ENCODE measurements at regions not wholly inside any gene's neighbourhood (a gene's known extent, or its start where the extent isn't known, plus 50 kb on each side); places are given as distances from the start of the nearest gene placed in this dataset.

GRCh38 chr5:117833691-117834090 is 1154.7 kb downstream of the DTWD2 start:
- Mint-ChIP-seq H3K27me3 (no peaks in the 10 kb centered on the region), H3K36me3 (ENCODE audit: insufficient read depth) (no peaks in the 10 kb centered on the region)
- no peak for ATAC-seq (replicated peaks)

DNA sequence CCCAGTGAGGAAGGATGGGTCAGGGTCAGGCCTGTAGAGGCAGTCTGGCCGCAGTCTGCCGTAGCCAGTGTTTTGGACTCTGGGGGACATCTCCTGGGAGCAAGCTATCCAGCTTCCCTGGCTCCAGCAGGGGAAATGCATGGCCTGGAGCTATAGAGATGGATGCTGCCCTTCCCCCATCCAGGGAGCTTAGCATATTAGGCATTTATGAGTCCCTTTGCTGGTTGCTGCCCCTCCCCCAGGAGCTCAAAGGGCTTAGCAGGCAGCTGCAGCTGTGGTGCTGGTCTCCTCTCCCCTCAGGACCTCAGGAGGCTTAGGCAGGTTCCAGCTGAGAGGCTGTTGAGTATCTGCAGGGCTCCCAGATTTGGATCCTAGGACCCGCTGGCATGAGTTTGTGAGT is 1158.7 kb downstream of the DTWD2 start:
- H3K27me3 Mint-ChIP-seq: no peaks in the 10 kb centered on the region
- ATAC-seq (replicated peaks) (no peak), DNase-seq (no peak)
- H3K9me3 Mint-ChIP-seq: peaks cover 8 to 51% of the 10 kb centered on the region in 2 donors
- H3K4me1 Mint-ChIP-seq (ENCODE audit: low read depth in 2 of 2): no peaks in the 10 kb centered on the region
- H3K36me3 Mint-ChIP-seq (ENCODE audit: insufficient read depth): no peaks in the 10 kb centered on the region
- no peak overlapping the region for H3K27ac Mint-ChIP-seq
- no peak overlapping the region for H3K4me3 Mint-ChIP-seq

More at GRCh38 chr5:117833691-117834090, 1154.7 kb downstream of the DTWD2 start:
- Mint-ChIP-seq H3K27ac (no peak overlapping the region), H3K4me1 (ENCODE audit: low read depth in 2 of 2) (no peaks in the 10 kb centered on the region), H3K4me3 (no peak overlapping the region), H3K9me3 (peaks cover 11 to 26% of the 10 kb centered on the region in 2 donors)
- no peak for DNase-seq

DNA sequence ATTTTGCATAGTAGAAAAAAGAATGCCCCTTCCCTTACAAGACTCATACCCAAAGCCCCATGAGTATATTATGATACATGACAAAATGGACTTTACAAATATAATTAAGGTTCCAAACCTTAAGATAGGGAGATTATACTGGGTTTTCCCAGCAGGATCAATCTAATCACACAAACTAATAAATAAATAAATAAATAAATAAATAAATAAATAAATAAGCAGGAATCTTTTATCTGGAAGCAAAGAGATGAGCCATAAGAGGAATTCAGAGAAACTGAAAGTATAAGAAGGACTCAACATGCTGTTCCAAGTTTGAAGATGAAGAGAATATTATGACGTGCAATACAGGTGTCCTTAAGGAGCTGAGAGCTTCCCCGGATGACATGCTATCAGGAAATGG is 1174.5 kb downstream of the DTWD2 start:
- ATAC-seq (replicated peaks) (no peak), DNase-seq (no peak)
- Mint-ChIP-seq H3K9me3 (peaks cover 7 to 24% of the 10 kb centered on the region in 2 donors), H3K27me3 (no peaks in the 10 kb centered on the region), H3K4me1 (ENCODE audit: low read depth in 2 of 2) (no peaks in the 10 kb centered on the region), H3K27ac (no peak overlapping the region), H3K4me3 (no peak overlapping the region), H3K36me3 (ENCODE audit: insufficient read depth) (no peaks in the 10 kb centered on the region)

DNA sequence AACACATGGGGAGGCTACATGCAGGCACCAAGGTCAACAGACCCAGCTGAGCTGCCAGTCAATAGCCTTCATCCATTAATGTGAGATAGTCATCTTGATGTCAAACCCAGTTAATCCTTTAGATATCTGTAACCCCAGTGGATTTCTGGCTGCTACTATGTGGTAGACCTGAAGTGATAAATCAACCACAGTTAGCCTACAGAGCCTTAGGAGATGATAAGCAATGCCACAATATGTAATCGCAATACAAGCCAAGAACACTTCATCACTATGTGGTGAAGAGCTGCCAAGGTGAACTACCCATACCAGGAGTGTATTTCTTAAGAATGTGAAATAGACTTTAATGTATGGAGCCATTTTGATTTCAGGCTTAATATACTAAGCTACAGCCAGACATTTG is 1175.5 kb downstream of the DTWD2 start:
- ATAC-seq (replicated peaks) (no peak), DNase-seq (no peak)
- H3K4me1 Mint-ChIP-seq (ENCODE audit: low read depth in 2 of 2): no peaks in the 10 kb centered on the region

GRCh38 chr5:117809251-117809650 is 1179.1 kb downstream of the DTWD2 start:
- ATAC-seq (replicated peaks): no peak
- H3K27ac Mint-ChIP-seq: no peak overlapping the region
- no peak for DNase-seq
- H3K4me1 Mint-ChIP-seq (ENCODE audit: low read depth in 2 of 2): no peaks in the 10 kb centered on the region
- H3K4me3 Mint-ChIP-seq: no peak overlapping the region
- no peaks in the 10 kb centered on the region for H3K36me3 Mint-ChIP-seq (ENCODE audit: insufficient read depth)
- no peaks in the 10 kb centered on the region for H3K27me3 Mint-ChIP-seq
- peaks cover 5 to 29% of the 10 kb centered on the region in 2 donors for H3K9me3 Mint-ChIP-seq

More for the DNA sequence above, 1175.5 kb downstream of the DTWD2 start:
- Mint-ChIP-seq H3K36me3 (ENCODE audit: insufficient read depth) (no peaks in the 10 kb centered on the region), H3K4me3 (no peak overlapping the region), H3K27ac (no peak overlapping the region), H3K9me3 (peaks cover 7 to 25% of the 10 kb centered on the region in 2 donors), H3K27me3 (no peaks in the 10 kb centered on the region)

DNA sequence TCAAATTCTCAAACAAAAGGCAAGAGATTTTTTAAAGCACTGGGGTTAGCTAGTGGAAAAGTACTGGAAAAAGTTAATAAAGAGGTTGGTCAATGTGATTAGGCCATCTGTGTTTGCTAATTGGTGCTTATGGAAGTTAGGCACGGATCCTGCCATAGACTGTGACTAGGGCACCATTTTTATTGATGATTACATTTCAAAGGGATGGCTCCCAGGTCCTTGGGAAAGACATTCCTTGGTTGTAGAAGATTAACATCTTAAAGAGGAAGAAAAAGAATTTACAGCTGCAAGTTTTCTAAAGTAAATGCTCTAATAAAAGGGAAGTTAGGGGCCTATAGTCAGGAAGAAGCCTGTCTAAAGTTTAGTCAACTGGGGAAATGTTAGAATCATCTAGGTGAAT is 1183.3 kb downstream of the DTWD2 start:
- DNase-seq: no peak
- no peak for ATAC-seq (replicated peaks)
- no peaks in the 10 kb centered on the region for H3K27me3 Mint-ChIP-seq
- H3K9me3 Mint-ChIP-seq: peaks cover 5 to 26% of the 10 kb centered on the region in 2 donors
- no peak overlapping the region for H3K27ac Mint-ChIP-seq
- H3K4me3 Mint-ChIP-seq: no peak overlapping the region
- H3K4me1 Mint-ChIP-seq (ENCODE audit: low read depth in 2 of 2): no peaks in the 10 kb centered on the region
- H3K36me3 Mint-ChIP-seq (ENCODE audit: insufficient read depth): no peaks in the 10 kb centered on the region

GRCh38 chr5:117803533-117803932 is 1184.8 kb downstream of the DTWD2 start:
- Mint-ChIP-seq H3K36me3 (ENCODE audit: insufficient read depth) (no peaks in the 10 kb centered on the region), H3K9me3 (peaks cover 4 to 17% of the 10 kb centered on the region in 2 donors), H3K4me1 (ENCODE audit: low read depth in 2 of 2) (no peaks in the 10 kb centered on the region), H3K27me3 (no peaks in the 10 kb centered on the region), H3K27ac (no peak overlapping the region), H3K4me3 (no peak overlapping the region)
- ATAC-seq (replicated peaks): no peak
- DNase-seq: no peak

GRCh38 chr5:117801583-117801982 is 1186.8 kb downstream of the DTWD2 start:
- Mint-ChIP-seq H3K27me3 (no peaks in the 10 kb centered on the region), H3K4me1 (ENCODE audit: low read depth in 2 of 2) (no peaks in the 10 kb centered on the region), H3K36me3 (ENCODE audit: insufficient read depth) (no peaks in the 10 kb centered on the region), H3K9me3 (peaks cover 5 to 26% of the 10 kb centered on the region in 2 donors), H3K4me3 (no peak overlapping the region), H3K27ac (no peak overlapping the region)
- no peak for DNase-seq
- ATAC-seq (replicated peaks): no peak

DNA sequence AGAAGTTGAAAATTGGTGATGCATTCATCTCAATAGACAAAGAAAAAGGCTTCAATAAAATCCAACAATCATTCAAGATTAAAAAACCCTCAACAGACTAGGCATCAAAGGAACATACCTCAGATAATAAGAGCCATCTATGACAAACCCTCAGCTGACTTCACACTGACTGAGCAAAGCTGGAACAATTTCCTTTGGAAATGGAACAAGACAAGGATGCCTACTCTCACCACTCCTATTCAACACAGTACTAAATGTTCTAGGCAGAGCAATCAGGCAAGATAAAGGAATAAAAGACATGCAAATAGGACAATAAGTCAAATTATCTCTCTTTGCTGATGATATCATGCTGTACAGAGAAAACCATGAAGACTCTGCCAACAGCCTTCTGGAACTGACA is 1188.1 kb downstream of the DTWD2 start:
- no peak for DNase-seq
- Mint-ChIP-seq H3K4me3 (no peak overlapping the region), H3K36me3 (ENCODE audit: insufficient read depth) (no peaks in the 10 kb centered on the region), H3K4me1 (ENCODE audit: low read depth in 2 of 2) (no peaks in the 10 kb centered on the region), H3K9me3 (peaks cover 10 to 28% of the 10 kb centered on the region in 2 donors), H3K27me3 (no peaks in the 10 kb centered on the region), H3K27ac (no peak overlapping the region)
- ATAC-seq (replicated peaks): no peak

GRCh38 chr5:117794847-117795246 is 1193.5 kb downstream of the DTWD2 start:
- DNase-seq (no peak), ATAC-seq (replicated peaks) (no peak)
- no peaks in the 10 kb centered on the region for H3K27me3 Mint-ChIP-seq
- H3K4me3 Mint-ChIP-seq: no peak overlapping the region
- no peaks in the 10 kb centered on the region for H3K36me3 Mint-ChIP-seq (ENCODE audit: insufficient read depth)
- peaks cover 10 to 23% of the 10 kb centered on the region in 2 donors for H3K9me3 Mint-ChIP-seq
- H3K27ac Mint-ChIP-seq: no peak overlapping the region
- H3K4me1 Mint-ChIP-seq (ENCODE audit: low read depth in 2 of 2): no peaks in the 10 kb centered on the region

DNA sequence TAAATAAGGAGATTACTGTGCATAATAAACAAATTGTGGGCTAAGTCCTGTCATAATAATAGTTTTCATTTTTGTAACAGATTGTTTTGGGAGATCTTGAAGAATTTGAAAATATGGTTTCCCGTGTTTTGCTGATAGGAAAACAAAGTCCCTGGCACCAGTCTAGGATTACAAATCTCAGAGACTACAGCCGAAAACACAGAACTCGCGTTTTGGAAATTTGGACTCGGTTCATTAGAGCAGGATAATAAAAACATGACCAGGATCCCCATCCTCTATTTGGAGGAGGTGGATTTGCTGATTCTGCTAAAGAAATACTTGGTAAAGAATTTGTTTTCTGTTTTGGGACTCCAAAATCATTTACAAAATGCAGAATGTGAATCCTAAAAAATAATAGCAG is 1194.4 kb downstream of the DTWD2 start:
- Mint-ChIP-seq H3K27ac (no peak overlapping the region), H3K36me3 (ENCODE audit: insufficient read depth) (no peaks in the 10 kb centered on the region), H3K4me1 (ENCODE audit: low read depth in 2 of 2) (no peaks in the 10 kb centered on the region), H3K4me3 (no peak overlapping the region), H3K27me3 (no peaks in the 10 kb centered on the region), H3K9me3 (peaks cover 10 to 23% of the 10 kb centered on the region in 2 donors)
- ATAC-seq (replicated peaks): no peak
- DNase-seq: no peak

DNA sequence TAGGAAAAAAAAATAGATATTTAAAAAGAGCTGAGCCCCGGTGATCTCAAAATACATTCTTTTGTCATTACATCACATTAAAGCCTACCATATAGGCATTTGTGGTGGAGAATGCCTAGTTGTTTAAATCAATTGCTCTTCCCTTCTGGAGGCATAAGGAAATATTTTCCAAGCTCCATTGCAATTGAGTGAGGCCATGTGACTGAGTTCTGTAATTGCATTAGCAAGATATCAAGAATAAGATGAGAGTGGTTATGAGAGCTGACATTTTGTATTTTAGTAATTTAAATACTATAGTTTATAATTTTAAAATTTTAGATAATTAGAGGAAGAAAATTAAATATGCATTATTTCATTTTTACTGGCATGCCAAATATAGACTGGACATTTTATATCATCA is 1195.9 kb downstream of the DTWD2 start:
- Mint-ChIP-seq H3K9me3 (peaks cover 15 to 23% of the 10 kb centered on the region in 2 donors), H3K36me3 (ENCODE audit: insufficient read depth) (no peaks in the 10 kb centered on the region), H3K4me1 (ENCODE audit: low read depth in 2 of 2) (no peaks in the 10 kb centered on the region), H3K27ac (no peak overlapping the region), H3K27me3 (no peaks in the 10 kb centered on the region), H3K4me3 (no peak overlapping the region)
- ATAC-seq (replicated peaks) (no peak), DNase-seq (no peak)

DNA sequence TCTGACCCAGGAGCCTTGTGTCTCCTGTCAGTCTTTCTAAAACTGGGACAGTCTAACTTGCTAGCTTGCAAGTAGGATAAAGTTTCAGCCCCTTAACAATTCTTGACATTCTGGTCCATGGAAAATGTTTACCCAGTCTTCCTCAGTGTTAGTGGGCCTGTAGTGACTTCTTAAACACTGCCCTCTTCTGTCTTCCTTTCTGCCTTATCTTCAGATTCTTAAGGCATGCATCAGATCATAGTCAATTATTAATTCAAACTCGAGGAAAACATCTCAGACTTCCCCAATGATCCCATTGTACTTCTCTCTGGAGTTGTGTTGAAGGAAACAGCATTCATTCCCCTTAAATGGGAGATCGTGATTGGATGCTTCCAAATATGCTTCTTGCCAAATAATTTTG is 1199.8 kb downstream of the DTWD2 start:
- ATAC-seq (replicated peaks) (no peak), DNase-seq (no peak)
- H3K4me3 Mint-ChIP-seq: no peak overlapping the region

GRCh38 chr5:117779171-117779570 is 1204.5 kb upstream of the SEMA6A start:
- H3K27me3 Mint-ChIP-seq: no peaks in the 10 kb centered on the region
- ATAC-seq (replicated peaks): no peak

More for the DNA sequence above, 1199.8 kb downstream of the DTWD2 start:
- Mint-ChIP-seq H3K4me1 (ENCODE audit: low read depth in 2 of 2) (no peaks in the 10 kb centered on the region), H3K36me3 (ENCODE audit: insufficient read depth) (no peaks in the 10 kb centered on the region), H3K27ac (no peak overlapping the region), H3K27me3 (no peaks in the 10 kb centered on the region), H3K9me3 (peaks cover 6 to 8% of the 10 kb centered on the region in 2 donors)

DNA sequence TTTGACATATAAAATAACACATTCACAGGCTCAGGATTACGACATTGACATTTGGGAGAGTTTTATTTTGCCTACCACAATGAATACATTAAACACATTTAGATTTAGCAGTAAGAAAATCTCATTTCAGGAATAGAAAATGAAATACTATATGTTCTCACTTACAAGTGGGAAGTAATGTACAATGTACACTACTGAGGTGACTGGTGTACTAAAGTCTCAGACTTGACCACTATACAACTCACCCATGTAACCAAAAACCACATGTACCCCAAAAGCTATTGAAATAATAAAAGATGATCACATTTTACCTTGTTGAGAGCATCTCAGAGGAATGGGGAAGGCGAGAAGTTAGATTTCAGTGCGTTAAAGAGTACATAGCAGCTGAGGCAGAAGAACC is 1202.4 kb upstream of the SEMA6A start:
- no peaks in the 10 kb centered on the region for H3K36me3 Mint-ChIP-seq (ENCODE audit: insufficient read depth)
- H3K9me3 Mint-ChIP-seq: peaks cover 9 to 19% of the 10 kb centered on the region in 2 donors
- H3K27ac Mint-ChIP-seq: no peak overlapping the region
- DNase-seq: no peak
- H3K4me3 Mint-ChIP-seq: no peak overlapping the region
- no peaks in the 10 kb centered on the region for H3K4me1 Mint-ChIP-seq (ENCODE audit: low read depth in 2 of 2)
- ATAC-seq (replicated peaks): no peak
- no peaks in the 10 kb centered on the region for H3K27me3 Mint-ChIP-seq

More at GRCh38 chr5:117779171-117779570, 1204.5 kb upstream of the SEMA6A start:
- Mint-ChIP-seq H3K9me3 (peaks cover 10 to 16% of the 10 kb centered on the region in 2 donors), H3K4me1 (ENCODE audit: low read depth in 2 of 2) (no peaks in the 10 kb centered on the region), H3K27ac (no peak overlapping the region), H3K4me3 (no peak overlapping the region), H3K36me3 (ENCODE audit: insufficient read depth) (no peaks in the 10 kb centered on the region)
- DNase-seq: no peak
